DMS 273 (cell line): ENCODE measurements at regions not wholly inside any gene's neighbourhood (a gene's known extent, or its start where the extent isn't known, plus 50 kb on each side); places are given as distances from the start of the nearest gene placed in this dataset.
"Not testable (repeated sequence)": the region's sequence is repeated elsewhere in the genome, so short reads cannot be mapped to it uniquely, and the experiment has no call there.

Source experiments
- DNase-seq: peaks from one replicate; lab custom pipeline; 2025; ENCODE audit not compliant: unreplicated experiment; lab: John Stamatoyannopoulos, UW

DNA sequence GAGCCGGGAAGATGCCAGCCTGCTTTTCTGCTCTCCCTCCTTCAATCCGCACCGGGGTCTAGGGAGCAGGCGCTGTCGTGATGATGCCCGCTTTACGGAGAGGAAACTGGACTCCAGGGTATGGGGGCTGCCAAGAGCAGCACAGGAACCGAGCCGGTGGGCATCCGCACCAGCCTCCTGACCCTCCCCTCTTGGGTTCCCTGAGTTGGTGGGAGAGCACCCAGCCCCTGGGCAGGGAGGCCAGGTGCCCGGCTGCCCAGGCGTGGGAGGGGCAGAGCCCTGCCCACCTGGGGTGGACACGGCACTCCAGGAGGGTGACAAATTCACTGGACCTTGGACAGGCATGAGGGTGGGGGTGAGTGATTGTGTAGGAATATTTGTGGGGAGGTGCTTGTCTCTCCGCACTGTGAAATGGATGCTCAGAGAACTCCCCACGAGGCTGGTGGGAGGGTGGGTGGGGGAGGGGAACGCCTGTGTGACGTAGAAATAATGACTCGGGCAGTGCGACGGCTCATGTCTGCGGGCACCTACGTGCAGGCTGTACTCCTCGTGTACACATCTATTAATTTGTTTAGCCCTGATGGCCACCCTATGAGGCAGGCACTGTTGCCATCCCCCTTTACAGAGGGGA, 173.4 kb downstream of the BMP7 start:
- no peak for DNase-seq

DNA sequence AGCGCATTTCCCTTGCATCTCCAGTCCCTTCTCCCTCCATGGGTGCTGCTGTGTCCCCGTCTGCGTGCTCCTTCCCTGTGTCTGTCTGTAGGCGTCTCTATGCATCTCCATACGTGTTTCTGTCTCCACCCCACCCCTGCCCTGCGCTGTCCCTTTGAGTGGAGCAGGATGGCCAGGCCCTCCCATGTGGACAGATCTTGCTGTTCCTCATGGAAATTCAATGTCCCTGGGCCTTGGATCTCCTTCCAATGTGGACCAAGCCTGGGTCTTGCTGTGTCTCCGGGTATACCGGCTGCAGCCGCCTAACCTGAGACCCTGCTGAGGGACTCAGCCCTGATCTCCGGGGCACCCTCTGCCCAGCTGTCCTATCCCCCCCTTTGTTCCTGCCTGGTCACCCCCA, 172.7 kb downstream of the BMP7 start:
- no peak for DNase-seq

DNA sequence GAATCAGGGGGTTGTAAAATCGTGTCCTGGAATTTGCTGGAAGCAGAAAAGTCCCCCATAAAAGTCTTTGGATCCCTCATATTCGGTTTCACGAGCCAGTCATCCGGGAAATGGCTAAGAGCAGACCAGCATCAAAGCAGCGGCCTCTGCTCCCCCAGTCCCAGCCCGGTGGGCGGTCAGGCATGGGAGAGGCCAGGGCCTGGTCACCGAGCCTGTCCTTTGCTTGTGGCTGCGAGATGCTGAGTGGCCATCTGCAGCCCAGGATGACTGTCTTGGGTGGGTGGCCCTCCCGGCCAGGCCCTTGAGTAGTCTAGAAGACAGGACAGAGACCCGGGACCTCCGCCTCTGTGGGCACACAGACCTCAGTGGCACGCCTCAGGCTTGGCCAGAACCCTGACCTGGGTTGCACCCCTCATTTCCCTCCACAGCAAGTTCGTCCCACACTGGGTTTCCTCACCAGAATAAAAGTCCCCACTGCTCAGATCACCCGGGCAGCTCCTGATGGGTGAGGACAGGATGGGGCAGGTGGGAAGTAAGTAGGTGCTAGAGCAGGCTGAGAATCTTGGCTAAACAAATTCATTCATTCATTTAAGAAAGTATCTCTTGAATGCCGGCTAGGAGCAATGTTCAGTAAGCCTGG, 172.1 kb downstream of the BMP7 start:
- no peak for DNase-seq

DNA sequence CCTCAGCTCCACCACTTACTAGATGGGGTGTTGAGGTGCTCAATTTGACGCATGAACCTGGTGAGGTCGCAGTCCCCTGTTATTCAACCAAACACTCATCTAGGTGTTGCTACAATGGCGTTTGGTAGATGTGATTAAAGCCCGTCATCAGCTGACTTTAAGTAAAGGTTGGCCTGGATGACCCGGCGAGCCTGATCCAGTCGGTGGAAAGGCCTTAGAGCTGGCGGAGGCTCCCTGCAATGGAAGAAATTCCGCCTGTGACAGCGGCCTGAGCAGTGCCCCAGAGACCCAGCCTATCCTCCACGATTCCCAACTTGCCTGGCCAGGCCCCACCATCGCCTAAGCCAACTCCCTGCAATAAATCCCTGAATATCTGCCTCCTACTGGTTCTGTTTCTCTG, 171.4 kb downstream of the BMP7 start:
- no peak for DNase-seq

DNA sequence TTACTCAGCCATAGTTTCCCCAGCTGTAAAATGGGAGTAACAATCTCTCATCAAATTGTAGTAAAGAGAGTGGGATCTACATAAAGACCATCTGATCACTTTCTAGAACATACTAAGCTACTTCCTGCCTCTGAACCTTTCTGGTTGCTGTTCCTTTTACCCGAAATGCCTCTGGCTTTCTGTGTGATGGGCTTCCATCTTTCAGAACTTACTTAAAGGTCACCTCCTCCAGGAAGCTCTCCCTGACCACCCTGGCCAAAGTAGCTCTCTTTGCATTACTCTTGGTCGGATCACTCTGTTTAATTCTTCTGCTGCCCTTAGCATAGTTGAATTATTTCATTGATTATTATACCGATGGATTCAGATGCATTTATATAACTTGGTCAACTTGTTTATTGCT, 171.0 kb downstream of the BMP7 start:
- DNase-seq, result no peak

DNA sequence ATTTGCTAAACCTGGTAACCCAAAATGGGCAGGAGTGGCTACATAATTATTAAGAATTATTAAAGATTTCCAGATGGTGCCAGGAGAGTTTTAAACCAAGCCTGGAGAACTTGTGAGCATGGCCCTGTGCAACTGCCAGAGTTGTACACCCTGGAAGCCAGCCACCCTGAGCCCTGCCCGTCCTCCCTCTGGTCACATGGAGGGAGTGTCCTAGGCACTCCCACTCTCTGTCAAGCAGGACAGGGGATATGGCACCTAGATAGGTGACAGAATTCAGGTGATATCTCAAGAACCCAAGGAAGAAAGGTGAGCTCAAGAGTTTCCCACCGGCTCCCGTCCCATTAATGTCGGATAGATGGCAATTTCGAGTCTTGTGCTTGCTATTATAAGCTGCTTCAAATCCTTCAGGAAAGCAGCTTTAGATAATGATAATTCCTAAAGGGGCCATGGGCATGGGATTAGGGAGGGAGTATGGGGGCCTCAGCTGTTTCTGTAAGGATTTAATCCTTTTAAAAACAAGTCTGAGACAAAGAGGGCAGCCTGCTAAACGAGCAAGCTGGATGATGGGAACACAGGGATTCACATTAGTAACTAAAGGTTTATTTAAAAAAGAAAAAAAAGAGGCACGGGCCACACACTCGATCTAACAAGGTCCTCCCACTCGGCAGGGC, 169.1 kb downstream of the BMP7 start:
- DNase-seq, result no peak

DNA sequence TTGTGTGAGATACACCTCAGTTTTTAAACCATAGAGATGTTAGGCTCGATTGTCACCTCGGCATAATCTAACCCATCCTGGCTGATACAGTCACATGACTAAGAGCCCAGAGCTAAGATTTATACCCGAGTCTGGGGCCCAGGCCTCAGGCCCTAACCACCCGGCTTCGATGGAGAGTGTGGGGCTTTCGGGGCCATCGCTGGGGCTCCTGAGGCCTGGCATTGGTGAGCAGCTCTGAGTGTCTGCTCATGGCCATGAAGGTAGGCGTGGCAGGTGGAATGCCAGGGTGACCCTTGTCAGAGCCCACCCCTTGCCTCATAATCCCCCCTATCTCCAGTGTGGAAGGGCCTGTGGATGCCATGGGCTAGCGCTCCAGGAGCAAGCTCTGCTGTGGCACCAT, 164.3 kb downstream of the BMP7 start:
- DNase-seq, result no peak

DNA sequence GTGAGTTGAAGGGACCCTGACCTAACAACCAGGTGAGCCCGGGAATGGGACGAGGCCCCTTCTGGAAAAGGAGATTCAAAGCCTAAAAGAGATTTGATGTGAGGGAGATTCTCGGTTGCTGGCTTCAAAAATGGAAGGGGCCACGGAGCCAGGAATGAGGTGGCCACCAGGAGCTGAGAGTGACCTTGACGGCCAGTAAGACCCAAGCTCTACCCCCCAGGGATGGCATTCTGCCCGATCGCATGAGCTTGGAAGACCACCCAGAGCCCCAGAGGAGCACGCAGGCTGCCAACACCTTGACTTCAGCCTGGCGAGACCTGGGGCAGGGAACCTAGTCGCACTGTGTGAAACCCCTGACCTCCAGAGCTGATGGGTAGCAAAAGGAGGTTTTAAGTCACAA, 163.9 kb downstream of the BMP7 start:
- no peak for DNase-seq

DNA sequence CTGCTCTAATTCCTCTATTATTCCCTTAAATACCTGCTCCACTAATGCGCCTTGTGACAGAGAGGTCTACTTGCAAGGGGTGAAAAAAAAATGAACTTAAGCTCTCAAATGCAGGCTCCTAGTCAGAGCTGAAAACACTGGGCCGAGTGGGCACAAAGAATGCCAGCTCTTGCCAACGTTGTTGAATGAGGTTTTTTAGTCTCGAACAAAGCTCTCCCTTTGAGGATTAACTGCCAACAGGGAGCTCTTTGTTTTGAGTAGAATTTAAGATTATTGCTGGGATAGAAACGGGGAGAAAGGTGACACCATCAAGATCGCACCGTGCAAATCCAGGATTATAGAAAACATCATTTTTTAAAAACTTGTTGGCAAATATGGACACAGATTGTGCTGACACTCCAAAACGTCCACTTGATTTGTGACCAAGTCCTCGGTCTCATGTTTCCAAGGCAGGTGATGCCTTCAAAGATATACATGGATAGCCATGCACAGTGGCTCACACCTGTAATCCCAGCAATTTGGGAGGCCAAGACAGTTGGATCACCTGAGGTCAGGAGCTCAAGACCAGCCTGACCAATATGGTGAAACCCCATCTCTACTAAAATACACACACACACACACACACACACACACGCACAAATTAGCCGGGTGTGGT, 163.2 kb downstream of the BMP7 start:
- no peak for DNase-seq

DNA sequence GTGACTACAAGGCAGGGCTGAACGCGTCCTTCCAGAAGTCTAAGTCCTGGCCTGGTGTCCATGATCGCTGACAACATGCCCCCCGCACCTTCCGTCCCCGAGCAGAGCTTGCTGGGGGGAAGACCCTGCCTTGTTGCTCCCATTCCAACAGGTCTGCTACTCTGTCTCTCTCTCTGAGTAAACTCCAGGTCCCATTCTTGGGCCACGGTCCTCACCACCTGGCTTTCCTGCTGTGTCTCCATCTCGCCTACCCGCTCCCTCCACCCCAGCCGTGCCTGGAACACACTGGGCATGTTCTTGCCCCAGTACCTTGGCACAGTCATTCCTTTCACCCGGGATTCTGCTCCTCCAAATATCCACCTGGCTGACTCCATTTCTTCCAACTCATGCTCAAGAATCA, 162.3 kb downstream of the BMP7 start:
- DNase-seq, result no peak

DNA sequence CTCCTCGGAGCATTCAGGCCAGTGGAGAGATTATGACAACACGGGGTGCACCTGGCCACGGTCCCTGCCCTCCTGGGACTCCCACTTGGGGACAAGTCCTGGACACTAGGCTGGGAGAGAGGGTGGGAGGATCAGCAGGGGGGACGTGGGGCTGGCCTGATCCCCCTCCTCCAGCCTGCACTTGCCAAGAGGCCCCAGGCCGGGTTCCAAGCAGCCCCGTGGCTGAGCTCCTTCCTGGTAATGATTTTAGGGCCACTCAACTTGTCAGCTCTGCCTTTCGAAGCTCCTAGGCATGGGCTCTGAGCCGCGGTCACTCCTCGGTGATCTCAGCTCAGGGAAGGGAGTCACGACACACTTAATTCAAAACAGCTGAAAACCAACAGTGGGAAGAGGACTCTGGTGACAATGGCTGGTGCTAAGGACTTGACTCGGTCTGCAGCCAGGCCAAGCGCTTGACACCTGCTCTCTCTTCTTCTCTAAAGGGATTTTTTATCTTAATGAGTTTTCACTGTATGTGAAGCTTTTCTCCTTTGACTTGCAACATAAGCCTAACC, 161.7 kb downstream of the BMP7 start:
- no peak for DNase-seq

DNA sequence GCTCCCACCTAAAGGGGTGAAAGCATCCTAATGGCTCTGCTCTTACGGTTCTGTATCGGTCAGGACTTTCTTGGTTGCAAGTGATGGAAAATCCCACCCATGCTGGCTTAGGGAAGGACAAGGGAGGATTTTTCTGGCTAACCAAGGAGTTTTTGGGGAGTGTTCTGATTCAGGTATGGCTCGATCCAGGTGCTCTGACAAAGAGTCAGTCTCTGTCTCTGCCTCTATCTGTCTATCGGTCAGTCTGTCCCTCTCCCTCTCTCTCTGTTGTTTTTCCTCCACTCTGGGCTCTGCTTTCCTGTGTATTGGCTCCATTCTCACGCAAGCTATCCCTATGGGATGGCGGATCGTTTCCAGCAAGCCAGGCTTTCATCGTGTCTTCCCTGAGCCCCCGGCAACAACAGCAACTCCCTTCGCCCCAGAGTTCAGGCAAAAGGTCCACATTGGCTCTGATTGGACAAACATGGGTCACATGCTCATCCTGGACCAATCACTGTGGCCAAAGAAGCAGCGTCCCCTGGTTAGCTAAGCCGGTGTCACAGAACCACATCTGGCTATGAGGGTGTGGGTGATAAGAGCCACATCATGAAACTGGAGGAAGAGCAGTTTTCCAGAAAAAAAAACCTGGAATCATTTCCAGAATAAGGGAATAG, 160.3 kb downstream of the BMP7 start:
- peak; percentile 27 for DNase-seq

DNA sequence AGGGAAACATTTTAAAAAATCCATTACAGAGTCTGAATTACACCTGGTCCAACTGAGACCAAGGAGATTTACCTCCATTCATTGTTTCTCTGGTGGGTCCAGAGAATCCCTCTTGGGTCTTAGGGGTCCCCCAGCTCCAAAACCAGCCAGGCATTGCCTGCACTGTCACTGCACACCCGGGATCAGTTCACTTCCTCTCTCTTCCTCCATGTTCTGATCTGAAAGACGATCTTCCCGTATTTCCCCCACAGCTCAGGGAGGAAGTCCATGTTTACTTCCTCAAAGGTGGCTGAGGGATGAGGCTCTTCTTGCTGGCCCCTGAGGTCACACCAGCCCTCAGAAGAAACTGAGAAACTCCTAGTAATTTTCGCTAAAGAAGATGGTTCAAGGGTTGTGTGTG, 159.7 kb downstream of the BMP7 start:
- DNase-seq, result no peak

DNA sequence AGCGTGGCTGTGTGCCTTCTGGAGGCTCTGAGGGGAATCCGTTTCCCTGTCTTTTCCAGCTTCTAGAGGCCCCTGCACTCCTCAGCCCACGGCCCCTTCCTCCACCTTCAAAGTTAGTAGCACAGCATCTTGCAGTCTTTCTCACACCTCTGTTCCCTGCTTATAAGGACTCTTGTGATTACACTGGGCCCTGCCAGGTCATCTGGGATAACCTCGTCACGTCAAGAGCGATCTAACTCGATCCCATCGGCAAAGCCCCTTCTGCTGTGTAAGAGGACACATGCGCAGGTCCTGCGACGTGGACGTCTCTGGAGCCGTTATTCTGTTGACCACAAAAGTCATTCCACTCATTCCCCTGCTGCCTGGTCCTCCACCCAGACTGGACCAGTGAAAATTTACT, 159.2 kb downstream of the BMP7 start:
- no peak for DNase-seq

DNA sequence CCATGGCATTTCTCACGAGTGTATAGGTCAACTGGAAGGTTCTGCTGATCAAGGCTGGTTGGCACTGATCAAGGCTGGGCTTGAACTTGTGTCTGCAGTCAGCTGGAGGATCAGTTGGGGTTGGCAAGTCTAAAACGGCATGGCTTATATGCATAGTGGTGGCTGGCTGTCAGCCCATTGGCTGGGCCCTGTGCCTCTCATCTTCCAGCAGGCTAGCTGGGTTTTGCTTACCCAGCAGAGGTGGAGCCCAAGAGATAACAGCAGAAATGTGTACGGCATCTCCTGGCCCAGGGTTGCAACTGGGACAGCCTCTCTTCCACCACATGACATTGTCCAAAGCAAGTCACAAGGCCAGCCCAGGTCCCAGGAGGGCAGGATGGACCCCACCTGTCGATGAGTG, 158.2 kb downstream of the BMP7 start:
- DNase-seq, result no peak

DNA sequence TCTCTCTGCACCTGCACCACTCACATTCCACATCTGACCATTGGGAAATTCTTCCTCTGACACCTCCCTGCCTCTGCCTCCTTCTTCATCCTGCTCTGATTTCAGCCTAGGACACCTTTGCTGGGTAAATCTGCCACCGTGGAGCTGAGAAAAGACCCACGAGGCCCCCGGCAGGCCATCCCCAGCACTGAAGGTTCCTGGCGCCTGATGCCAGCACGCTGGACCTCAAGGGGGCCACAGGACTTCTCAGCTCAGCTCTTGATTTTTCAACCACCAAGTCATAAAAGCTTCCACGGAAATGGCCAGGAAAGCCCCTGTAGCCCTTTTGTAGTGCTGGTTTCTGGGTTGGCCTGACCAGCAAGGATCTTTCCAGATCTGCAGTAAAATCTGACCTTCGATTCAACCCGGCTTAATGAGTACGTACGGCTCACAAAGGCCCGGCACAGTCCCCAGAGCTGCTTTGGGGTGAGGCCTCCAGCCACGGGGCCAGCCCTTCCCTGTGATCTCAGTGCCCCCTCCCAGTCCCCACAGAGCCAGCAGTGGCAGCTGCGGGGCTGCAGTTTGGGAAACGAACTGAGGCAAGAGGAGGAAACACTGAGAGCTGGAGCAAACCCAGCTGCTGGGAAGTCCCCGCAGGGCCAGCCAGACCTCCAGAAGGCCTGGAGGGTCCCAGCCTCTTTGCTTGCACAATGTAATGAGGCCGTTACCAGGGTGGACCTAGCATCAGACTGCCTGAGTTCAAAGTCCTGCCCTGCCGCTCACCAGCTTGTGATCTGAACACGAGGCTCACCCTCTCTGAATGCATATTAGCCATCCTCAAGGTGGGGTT, 157.5 kb downstream of the BMP7 start:
- no peak for DNase-seq

DNA sequence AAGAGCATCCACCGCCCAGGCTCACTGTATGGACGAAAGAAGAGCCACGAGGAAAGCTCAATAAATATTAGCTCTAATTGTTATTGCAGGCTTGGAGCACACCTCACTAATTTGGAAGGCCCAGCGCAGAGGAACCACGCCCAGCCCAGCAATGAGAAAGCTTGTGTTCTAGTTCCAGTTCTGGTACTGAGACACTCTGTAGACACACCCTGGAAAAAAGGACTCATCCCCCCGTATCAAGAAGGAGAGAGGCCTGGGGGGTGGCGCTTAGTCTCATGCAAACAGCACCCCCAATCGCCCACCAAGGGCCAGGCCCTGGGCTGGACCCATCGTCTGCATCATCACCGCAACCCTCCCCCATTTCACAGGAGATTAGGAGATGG, 156.9 kb downstream of the BMP7 start:
- no peak for DNase-seq

DNA sequence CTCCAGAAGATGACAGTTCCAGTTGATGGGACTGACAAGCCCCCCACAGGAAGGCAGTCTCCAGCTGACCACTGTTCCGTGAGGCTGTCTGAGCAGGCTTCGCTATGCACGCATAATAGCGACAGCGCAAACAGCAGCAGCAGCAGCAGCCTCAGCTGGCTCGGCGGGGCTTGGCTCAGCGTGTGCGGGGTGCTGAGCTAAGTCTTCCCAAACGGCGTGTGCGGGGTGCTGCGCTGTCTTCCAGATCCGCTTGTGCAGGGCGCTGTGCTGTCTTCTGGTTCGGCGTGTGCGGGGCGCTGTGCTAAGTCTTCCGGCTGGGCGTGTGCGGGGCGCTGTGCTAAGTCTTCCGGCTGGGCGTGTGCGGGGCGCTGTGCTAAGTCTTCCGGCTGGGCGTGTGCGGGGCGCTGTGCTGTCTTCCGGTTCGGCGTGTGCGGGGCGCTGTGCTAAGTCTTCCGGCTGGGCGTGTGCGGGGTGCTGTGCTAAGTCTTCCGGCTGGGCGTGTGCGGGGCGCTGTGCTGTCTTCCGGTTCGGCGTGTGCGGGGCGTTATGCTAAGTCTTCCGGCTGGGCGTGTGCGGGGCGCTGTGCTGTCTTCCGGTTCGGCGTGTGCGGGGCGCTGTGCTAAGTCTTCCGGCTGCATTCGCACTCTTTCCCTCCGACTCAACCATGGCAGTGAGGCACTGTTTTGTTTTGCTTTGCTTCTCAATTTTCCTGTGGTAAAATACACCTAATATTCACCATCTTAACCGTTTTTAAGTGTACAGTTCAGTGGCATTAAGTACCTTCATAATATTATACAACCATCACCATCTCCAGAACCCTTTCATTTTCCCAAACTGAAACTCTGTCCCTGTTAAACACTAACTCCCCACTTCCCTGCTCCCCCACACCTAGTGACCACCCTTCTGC, 156.1 kb downstream of the BMP7 start:
- not testable (repeated sequence) for DNase-seq

DNA sequence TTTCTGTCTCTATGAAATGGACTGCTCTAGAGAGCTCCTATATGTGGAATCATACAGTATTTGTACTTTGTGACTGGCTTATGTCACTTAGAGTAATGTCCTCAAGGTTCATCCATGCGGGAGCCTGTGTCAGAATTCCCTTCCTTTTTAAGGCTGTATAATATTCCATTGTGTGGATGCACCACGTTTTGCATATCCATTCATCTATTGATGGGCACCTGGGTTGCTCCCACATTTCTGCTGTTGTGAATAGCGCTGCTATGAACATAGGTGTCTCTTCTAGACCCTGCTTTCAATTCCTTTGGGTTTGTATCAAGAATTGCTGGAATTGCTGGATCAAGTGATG, 155.4 kb downstream of the BMP7 start:
- DNase-seq, result no peak

DNA sequence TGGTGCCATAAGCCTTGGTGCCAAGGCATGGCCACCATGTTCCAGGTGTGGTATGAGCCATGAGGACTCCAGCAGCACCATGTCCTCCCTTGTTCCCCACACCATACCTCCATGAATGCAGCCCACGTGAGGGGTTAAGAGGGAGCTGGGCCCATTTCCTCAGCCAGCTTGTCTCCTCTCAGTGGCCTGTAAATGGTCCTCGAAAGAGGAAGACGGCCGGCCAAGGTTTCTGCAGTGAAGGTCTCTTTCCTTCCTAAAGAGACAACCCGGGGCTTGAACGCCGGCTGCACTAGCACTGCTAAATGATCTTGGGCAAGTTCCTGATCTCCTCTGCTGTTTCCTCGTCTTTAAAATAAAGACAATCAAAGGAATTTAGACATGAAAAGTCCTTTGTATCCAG, 154.0 kb downstream of the BMP7 start:
- no peak for DNase-seq
